Panc1 (cell line): ENCODE measurements at regions not wholly inside any gene's neighbourhood (a gene's known extent, or its start where the extent isn't known, plus 50 kb on each side); places are given as distances from the start of the nearest gene placed in this dataset.

Experiments used
- ATAC-seq: fragments of 200-7000 bp; cut with Tn5 transposase; 2 replicates; pipeline ENCODE4 v1.9.1; 2020; ENCODE audit warnings: mild to moderate bottlenecking, moderate library complexity
- BruUV-seq: library from RNA; stranded (reverse); fragments of 400-500 nt; replicated peaks from 2 replicates; lab custom pipeline; 2021; lab: Mats Ljungman, UMichigan
- CTCF ChIA-PET: fragments of 300-600 bp; sonication (Branson Sonifier 250); formaldehyde crosslinking; loops from one replicate; lab custom pipeline; 2022; ENCODE audit warnings: antibody characterized with exemption; lab: Charles Lee
- POLR2A ChIA-PET: fragments of 300-600 bp; sonication (Branson Sonifier 250); formaldehyde crosslinking; loops from one replicate; lab custom pipeline; 2022; ENCODE audit warnings: antibody characterized with exemption; lab: Charles Lee
- DNase-seq: peaks from one replicate; pipeline ENCODE4 v3.0.0-alpha.2; 2010; ENCODE audit warnings: low read depth, low spot score
- H3K27ac ChIP-seq: 2 replicates; pipeline ENCODE4 v1.5.1; 2011; ENCODE audit warnings: mild to moderate bottlenecking, low read length, inconsistent platforms
- H3K27me3 ChIP-seq: fragments of 200-500 bp; sonication (Bioruptor generic); 2 replicates; pipeline ENCODE4 v1.6.0; 2014; ENCODE audit warnings: low read length, inconsistent platforms; ENCODE audit not compliant: control insufficient read depth, insufficient read depth
- H3K36me3 ChIP-seq: fragments of 200-500 bp; sonication (Bioruptor generic); 2 replicates; pipeline ENCODE4 v1.5.1; 2014; ENCODE audit warnings: inconsistent platforms, mild to moderate bottlenecking, low read length, moderate library complexity; ENCODE audit not compliant: control insufficient read depth, insufficient read depth
- H3K4me1 ChIP-seq: 2 replicates; pipeline ENCODE4 v1.5.1; 2011; ENCODE audit warnings: inconsistent platforms, mild to moderate bottlenecking, low read length, moderate library complexity; ENCODE audit not compliant: control insufficient read depth, insufficient read depth
- H3K4me3 ChIP-seq, 2 experiments: 2 replicates each; pipeline ENCODE4 v1.5.1; 2011 to 2012; ENCODE audit warnings: low read depth in 2 of 2, low read length in 2 of 2, mild to moderate bottlenecking in 2 of 2, inconsistent platforms in 1 of 2, moderate library complexity in 1 of 2
- H3K9me3 ChIP-seq: fragments of 200-500 bp; sonication (Bioruptor generic); 2 replicates; pipeline ENCODE4 v1.5.1; 2014; ENCODE audit warnings: low read depth, mild to moderate bottlenecking, inconsistent platforms, low read length, moderate library complexity; ENCODE audit not compliant: control insufficient read depth, insufficient read depth
- POLR2AphosphoS5 ChIP-seq: IDR thresholded peaks from 2 replicates; pipeline ENCODE4 v1.6.1; 2012; ENCODE audit warnings: mild to moderate bottlenecking, low read depth, low read length, moderate library complexity
- SIN3A ChIP-seq: IDR thresholded peaks from 2 replicates; pipeline ENCODE4 v1.6.1; 2012; ENCODE audit warnings: low read depth, mild to moderate bottlenecking, low read length, moderate library complexity, borderline replicate concordance; ENCODE audit not compliant: insufficient read depth
- TCF7L2 ChIP-seq: IDR thresholded peaks from 2 replicates; pipeline ENCODE4 v1.6.1; 2011; ENCODE audit warnings: mild to moderate bottlenecking, low read depth, low read length, inconsistent platforms
- in situ Hi-C: cut with HindIII; loops from 2 replicates; pipeline ENCODE4 v1.10.0; 2016; ENCODE audit warnings: low sequenced_read_pairs, low pct_unique_long_range_greater_than_20kb
- intact Hi-C: fragments of 100-400 bp; cut with micrococcal nuclease; formaldehyde crosslinking; loops from one replicate; pipeline ENCODE4 v1.10.0; 2022; ENCODE audit not compliant: unreplicated experiment
- TF ChIP-seq, protein P1 (sequence below): fragments of 450-650 bp; IDR thresholded peaks from 2 replicates; pipeline ENCODE4 v1.5.1; 2017; ENCODE audit warnings: mild to moderate bottlenecking
- TF ChIP-seq, protein P2 (sequence below), 2 experiments: IDR thresholded peaks; 2 replicates each; pipeline ENCODE4 v1.6.1; 2011 to 2012; ENCODE audit warnings: low read depth in 2 of 2, control low read depth in 1 of 2, low read length in 1 of 2, mild to moderate bottlenecking in 1 of 2, moderate library complexity in 1 of 2; ENCODE audit not compliant: insufficient read depth in 1 of 2

DNA sequence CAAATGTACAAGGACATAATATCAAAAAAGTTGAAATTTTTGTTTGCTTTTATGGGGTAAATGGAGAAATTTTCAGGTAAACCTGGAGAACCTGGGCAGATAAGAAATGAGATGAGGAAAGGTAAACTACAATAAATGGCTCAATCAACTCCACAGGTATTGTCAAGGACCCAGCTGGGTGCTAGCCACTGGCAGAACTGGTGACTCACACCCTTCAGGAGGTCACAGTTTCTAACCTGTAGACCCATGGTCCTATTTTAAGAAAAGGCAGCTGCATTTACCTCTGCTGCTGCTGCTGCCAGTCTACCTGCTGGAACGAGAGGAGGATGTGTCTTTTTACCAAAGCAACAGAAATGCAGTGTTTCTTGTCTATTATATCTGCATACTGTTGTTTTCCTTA, 226.6 kb downstream of the ALG10B start:
- TF ChIP-seq, protein P1, sequence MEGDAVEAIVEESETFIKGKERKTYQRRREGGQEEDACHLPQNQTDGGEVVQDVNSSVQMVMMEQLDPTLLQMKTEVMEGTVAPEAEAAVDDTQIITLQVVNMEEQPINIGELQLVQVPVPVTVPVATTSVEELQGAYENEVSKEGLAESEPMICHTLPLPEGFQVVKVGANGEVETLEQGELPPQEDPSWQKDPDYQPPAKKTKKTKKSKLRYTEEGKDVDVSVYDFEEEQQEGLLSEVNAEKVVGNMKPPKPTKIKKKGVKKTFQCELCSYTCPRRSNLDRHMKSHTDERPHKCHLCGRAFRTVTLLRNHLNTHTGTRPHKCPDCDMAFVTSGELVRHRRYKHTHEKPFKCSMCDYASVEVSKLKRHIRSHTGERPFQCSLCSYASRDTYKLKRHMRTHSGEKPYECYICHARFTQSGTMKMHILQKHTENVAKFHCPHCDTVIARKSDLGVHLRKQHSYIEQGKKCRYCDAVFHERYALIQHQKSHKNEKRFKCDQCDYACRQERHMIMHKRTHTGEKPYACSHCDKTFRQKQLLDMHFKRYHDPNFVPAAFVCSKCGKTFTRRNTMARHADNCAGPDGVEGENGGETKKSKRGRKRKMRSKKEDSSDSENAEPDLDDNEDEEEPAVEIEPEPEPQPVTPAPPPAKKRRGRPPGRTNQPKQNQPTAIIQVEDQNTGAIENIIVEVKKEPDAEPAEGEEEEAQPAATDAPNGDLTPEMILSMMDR: no peak
- TF ChIP-seq TCF7L2 (no peak), SIN3A (no peak), POLR2AphosphoS5 (no peak)
- TF ChIP-seq, protein P2, sequence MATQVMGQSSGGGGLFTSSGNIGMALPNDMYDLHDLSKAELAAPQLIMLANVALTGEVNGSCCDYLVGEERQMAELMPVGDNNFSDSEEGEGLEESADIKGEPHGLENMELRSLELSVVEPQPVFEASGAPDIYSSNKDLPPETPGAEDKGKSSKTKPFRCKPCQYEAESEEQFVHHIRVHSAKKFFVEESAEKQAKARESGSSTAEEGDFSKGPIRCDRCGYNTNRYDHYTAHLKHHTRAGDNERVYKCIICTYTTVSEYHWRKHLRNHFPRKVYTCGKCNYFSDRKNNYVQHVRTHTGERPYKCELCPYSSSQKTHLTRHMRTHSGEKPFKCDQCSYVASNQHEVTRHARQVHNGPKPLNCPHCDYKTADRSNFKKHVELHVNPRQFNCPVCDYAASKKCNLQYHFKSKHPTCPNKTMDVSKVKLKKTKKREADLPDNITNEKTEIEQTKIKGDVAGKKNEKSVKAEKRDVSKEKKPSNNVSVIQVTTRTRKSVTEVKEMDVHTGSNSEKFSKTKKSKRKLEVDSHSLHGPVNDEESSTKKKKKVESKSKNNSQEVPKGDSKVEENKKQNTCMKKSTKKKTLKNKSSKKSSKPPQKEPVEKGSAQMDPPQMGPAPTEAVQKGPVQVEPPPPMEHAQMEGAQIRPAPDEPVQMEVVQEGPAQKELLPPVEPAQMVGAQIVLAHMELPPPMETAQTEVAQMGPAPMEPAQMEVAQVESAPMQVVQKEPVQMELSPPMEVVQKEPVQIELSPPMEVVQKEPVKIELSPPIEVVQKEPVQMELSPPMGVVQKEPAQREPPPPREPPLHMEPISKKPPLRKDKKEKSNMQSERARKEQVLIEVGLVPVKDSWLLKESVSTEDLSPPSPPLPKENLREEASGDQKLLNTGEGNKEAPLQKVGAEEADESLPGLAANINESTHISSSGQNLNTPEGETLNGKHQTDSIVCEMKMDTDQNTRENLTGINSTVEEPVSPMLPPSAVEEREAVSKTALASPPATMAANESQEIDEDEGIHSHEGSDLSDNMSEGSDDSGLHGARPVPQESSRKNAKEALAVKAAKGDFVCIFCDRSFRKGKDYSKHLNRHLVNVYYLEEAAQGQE (IDR thresholded peaks at IDR 0.05; ENCODE audit: insufficient read depth in 1 of 2, low read depth in 2 of 2, low read length in 1 of 2): no peak
- CTCF ChIA-PET: no interaction called here

DNA sequence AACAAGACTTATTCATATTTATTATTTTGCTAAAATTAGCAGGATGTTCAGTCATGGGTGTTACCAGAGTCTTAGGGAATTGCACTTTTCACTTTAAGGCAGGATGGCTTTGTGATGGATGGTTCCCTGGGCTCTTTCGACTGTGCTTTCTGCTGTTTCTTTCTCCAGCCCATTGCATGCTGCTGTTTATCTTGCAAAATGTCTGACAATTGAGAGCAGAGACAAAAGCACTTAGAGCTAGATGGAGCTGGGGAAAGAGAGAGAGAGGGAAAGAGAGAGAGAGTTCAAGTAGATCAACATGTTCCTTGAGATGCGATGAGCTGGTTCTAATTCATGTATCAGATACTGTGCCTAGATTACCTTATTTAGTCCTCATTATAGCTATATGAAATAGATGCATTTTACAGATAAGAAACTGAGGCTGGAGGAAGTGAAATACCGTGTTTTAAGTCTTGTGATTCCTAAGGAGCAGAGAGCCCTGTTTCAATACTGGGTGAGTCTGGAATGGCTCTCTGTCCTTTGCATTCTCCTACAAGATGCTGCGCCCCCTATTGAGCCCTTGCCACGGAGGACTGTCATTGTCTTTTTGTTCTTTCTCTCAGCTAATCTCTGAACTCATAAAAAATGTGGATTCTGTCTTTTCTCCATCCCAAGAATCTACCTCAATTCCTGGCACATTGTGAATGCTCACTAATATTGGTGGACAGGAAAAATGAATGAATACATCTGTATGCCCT, 227.9 kb downstream of the ALG10B start:
- POLR2A ChIA-PET: no interaction called here
- Histone ChIP-seq H3K36me3 (no peaks in the 10 kb centered on the region), H3K4me1 (no peaks in the 10 kb centered on the region), H3K4me3 (no peak overlapping the region), H3K27ac (no peak overlapping the region), H3K9me3 (no peaks in the 10 kb centered on the region), H3K27me3 (no peaks in the 10 kb centered on the region)
- no peak for DNase-seq
- TF ChIP-seq, protein P2 (IDR thresholded peaks at IDR 0.05; ENCODE audit: insufficient read depth in 1 of 2, low read depth in 2 of 2, low read length in 1 of 2): no peak
- TF ChIP-seq, protein P1: peak; percentile 39
- in situ Hi-C loops: no loop called here
- no peak for ATAC-seq
- CTCF ChIA-PET: no interaction called here
- intact Hi-C loops: no loop called here
- no TSS peak for BruUV-seq

More for the DNA sequence above, 226.6 kb downstream of the ALG10B start:
- H3K36me3 ChIP-seq: no peaks in the 10 kb centered on the region
- no peaks in the 10 kb centered on the region for H3K27me3 ChIP-seq
- no TSS peak for BruUV-seq
- H3K4me1 ChIP-seq: no peaks in the 10 kb centered on the region
- no peak overlapping the region for H3K4me3 ChIP-seq
- in situ Hi-C loops: no loop called here
- POLR2A ChIA-PET: no interaction called here
- H3K27ac ChIP-seq: no peak overlapping the region
- no peak for ATAC-seq
- intact Hi-C loops: no loop called here
- no peaks in the 10 kb centered on the region for H3K9me3 ChIP-seq
- no peak for DNase-seq
